CD4-positive, alpha-beta memory T cell (primary cell): ENCODE measurements at regions not wholly inside any gene's neighbourhood (a gene's known extent, or its start where the extent isn't known, plus 50 kb on each side); places are given as distances from the start of the nearest gene placed in this dataset.
"Not testable (repeated sequence)": the region's sequence is repeated elsewhere in the genome, so short reads cannot be mapped to it uniquely, and the experiment has no call there.

Experiments used
- CTCF ChIA-PET: fragments of 350-600 bp; sonication (Branson Sonifier 250); formaldehyde crosslinking; loops from one replicate; lab custom pipeline; 2021; ENCODE audit warnings: inconsistent platforms; ENCODE audit not compliant: partially characterized antibody; lab: Charles Lee
- POLR2A ChIA-PET: fragments of 350-600 bp; sonication (Branson Sonifier 250); formaldehyde crosslinking; loops from one replicate; lab custom pipeline; 2021; ENCODE audit not compliant: partially characterized antibody; lab: Charles Lee
- DNase-seq, 5 donors: peaks; one replicate each; pipeline versions ENCODE4 v3.0.0 to v3.0.0-alpha.2; 2020 to 2022; ENCODE audit warnings: mixed read lengths in 1 of 5
- H3K27ac ChIP-seq: one replicate; pipeline ENCODE4 v1.7.0; 2013; ENCODE audit warnings: low read depth, low read length
- H3K27me3 ChIP-seq: 2 replicates; pipeline ENCODE4 v1.7.0; 2013; ENCODE audit warnings: mild to moderate bottlenecking, low read length, moderate library complexity; ENCODE audit not compliant: insufficient read depth
- H3K36me3 ChIP-seq: 2 replicates; pipeline ENCODE4 v1.7.0; 2013; ENCODE audit warnings: mild to moderate bottlenecking, low read length, moderate library complexity; ENCODE audit not compliant: insufficient read depth
- H3K4me1 ChIP-seq: 2 replicates; pipeline ENCODE4 v1.7.0; 2013; ENCODE audit warnings: mild to moderate bottlenecking, low read length, moderate library complexity; ENCODE audit not compliant: insufficient read depth
- H3K4me3 ChIP-seq, 2 donors: one replicate each; pipeline ENCODE4 v1.7.0; 2013; ENCODE audit warnings: low read length in 2 of 2, mild to moderate bottlenecking in 1 of 2
- H3K9me3 ChIP-seq, 2 donors: one replicate each; pipeline ENCODE4 v1.7.0; 2013; ENCODE audit warnings: low read length in 2 of 2, control low read depth in 1 of 2; ENCODE audit not compliant: control insufficient read depth in 1 of 2
- H3K27ac Mint-ChIP-seq, 7 donors: one replicate each; pipeline ENCODE4 v1.8.0; 2020 to 2021; ENCODE audit warnings: mixed read lengths in 7 of 7, mild to moderate bottlenecking in 6 of 7, inconsistent platforms in 3 of 7, moderate library complexity in 3 of 7
- H3K27me3 Mint-ChIP-seq, 2 donors: one replicate each; pipeline ENCODE4 v1.8.0; 2020 to 2021; ENCODE audit warnings: mixed read lengths in 2 of 2
- H3K36me3 Mint-ChIP-seq, 2 donors: one replicate each; pipeline ENCODE4 v1.8.0; 2020 to 2021; ENCODE audit warnings: mixed read lengths in 2 of 2, inconsistent platforms in 1 of 2, mild to moderate bottlenecking in 1 of 2
- H3K4me1 Mint-ChIP-seq, 4 donors: one replicate each; pipeline ENCODE4 v1.8.0; 2020 to 2021; ENCODE audit warnings: mixed read lengths in 4 of 4, mild to moderate bottlenecking in 1 of 4
- H3K4me3 Mint-ChIP-seq, 8 donors: one replicate each; pipeline ENCODE4 v1.8.0; 2020 to 2021; ENCODE audit warnings: mixed read lengths in 8 of 8, mild to moderate bottlenecking in 7 of 8, moderate library complexity in 6 of 8, inconsistent platforms in 3 of 8
- H3K9me3 Mint-ChIP-seq, 8 donors: one replicate each; pipeline ENCODE4 v1.8.0; 2020 to 2021; ENCODE audit warnings: mixed read lengths in 8 of 8, mild to moderate bottlenecking in 5 of 8, inconsistent platforms in 3 of 8, moderate library complexity in 1 of 8
- intact Hi-C: fragments of 100-400 bp; cut with micrococcal nuclease; formaldehyde crosslinking; loops from one replicate; pipeline ENCODE4 v1.15.1; 2023

DNA sequence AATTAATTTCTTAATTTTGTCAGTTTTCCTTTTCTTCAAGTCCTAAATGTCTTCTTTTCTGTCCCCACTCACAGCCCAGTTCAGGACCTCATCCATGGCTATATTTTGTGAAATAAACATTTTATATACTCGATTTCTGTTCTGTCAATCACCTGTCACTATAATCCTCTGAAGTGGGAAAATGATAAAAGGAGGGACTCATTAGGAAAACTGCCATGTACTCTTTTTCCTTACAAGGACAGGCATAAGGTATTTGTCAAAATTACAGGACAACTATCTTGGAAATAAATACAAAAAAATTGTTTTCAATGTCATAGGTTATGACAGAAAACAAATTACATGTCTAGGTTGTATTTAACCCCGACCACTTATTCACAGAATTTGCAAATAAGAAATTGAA is 240.1 kb upstream of the CBLB start:
- no peaks in the 10 kb centered on the region for H3K9me3 ChIP-seq
- H3K27me3 Mint-ChIP-seq: no peaks in the 10 kb centered on the region
- peaks cover 8 to 14% (median 10%) of the 10 kb centered on the region in 4 donors for H3K4me1 Mint-ChIP-seq
- peak overlapping the region in 3 of 8 donors; percentile 1 to 16 (median 6) for H3K4me3 Mint-ChIP-seq
- CTCF ChIA-PET: no interaction called here
- H3K36me3 ChIP-seq: no peaks in the 10 kb centered on the region
- no peaks in the 10 kb centered on the region for H3K27me3 ChIP-seq
- intact Hi-C loops: no loop called here
- H3K9me3 Mint-ChIP-seq: no peaks in the 10 kb centered on the region
- POLR2A ChIA-PET: no interaction called here
- H3K27ac Mint-ChIP-seq: peak overlapping the region in 1 of 7 donors; percentile 65
- no peak overlapping the region for H3K4me3 ChIP-seq
- no peak overlapping the region for H3K27ac ChIP-seq
- H3K36me3 Mint-ChIP-seq: no peaks in the 10 kb centered on the region
- H3K4me1 ChIP-seq: peaks cover 14% of the 10 kb centered on the region
- DNase-seq: no peak

DNA sequence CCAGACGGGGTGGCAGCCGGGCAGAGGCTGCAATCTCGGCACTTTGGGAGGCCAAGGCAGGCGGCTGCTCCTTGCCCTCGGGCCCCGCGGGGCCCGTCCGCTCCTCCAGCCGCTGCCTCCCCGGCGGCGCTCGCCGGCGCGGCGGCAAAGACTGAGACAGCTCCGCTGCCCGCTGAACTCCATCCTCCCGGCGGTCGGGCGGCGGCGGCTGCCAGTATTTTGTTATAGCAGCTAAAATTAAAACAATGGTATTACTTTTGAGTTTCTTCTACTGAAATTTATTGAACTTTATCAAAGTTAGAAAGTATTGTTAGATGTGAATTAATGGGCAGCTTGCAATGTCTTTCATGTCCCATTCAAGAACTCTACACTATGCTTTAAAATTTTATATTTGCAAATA is 243.7 kb upstream of the CBLB start:
- H3K9me3 ChIP-seq, H3K36me3 Mint-ChIP-seq, DNase-seq, H3K9me3 Mint-ChIP-seq, H3K27ac Mint-ChIP-seq, CTCF ChIA-PET, H3K27me3 Mint-ChIP-seq, H3K4me3 ChIP-seq, intact Hi-C loops, H3K36me3 ChIP-seq, H3K4me3 Mint-ChIP-seq, POLR2A ChIA-PET, H3K27ac ChIP-seq, H3K27me3 ChIP-seq: not testable (repeated sequence)
- peaks cover 14% of the 10 kb centered on the region for H3K4me1 ChIP-seq
- peaks cover 8 to 14% (median 10%) of the 10 kb centered on the region in 4 donors for H3K4me1 Mint-ChIP-seq

DNA sequence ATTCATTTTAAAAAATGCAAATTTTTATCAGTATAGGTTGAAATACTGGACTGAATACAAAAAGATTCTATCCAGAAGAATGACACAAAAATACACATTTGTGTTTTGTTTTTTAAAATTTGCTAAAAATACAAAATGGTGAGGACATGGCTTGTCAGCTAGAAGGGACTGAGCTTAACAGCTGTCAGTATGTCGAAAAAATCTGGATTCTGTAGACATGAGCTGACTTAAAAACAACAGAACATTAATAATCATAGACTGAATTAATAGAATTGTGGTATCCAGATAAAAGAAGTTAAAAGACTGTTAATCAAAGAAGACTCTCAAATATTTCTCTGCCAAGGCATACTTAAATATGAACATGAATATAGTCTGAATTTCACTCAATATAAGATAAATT is 244.9 kb upstream of the CBLB start:
- Histone ChIP-seq H3K36me3 (no peaks in the 10 kb centered on the region), H3K27ac (no peak overlapping the region), H3K4me3 (no peak overlapping the region), H3K4me1 (peaks cover 10% of the 10 kb centered on the region), H3K9me3 (no peaks in the 10 kb centered on the region), H3K27me3 (no peaks in the 10 kb centered on the region)
- DNase-seq: no peak
- no peak overlapping the region for H3K4me3 Mint-ChIP-seq
- intact Hi-C loops: no loop called here
- CTCF ChIA-PET: no interaction called here
- POLR2A ChIA-PET: no interaction called here
- H3K27ac Mint-ChIP-seq: no peak overlapping the region
- no peaks in the 10 kb centered on the region for H3K36me3 Mint-ChIP-seq
- H3K4me1 Mint-ChIP-seq: peaks cover 8 to 11% (median 9%) of the 10 kb centered on the region in 4 donors
- peaks cover 0 to 2% (median 0%) of the 10 kb centered on the region in 8 donors for H3K9me3 Mint-ChIP-seq
- H3K27me3 Mint-ChIP-seq: no peaks in the 10 kb centered on the region

DNA sequence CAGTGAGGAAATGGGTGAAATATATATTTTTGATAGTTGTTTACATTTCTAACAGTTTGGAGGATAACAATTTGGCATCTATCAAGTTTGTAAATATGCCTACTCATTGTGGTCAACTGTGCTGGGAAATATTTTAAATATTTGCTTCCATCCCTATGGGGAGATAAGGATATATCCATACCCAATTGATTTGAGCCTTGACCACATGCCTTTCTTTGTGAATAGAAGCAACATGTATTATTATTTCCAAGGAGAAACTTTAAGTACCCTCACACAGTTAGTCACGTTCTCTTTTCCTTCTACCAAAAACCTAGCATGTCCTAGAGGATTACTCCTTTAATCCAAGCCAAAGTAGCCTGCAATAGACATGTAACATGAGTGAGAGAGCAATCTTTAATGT is 245.4 kb upstream of the CBLB start:
- Histone ChIP-seq H3K27ac (no peak overlapping the region), H3K9me3 (no peaks in the 10 kb centered on the region), H3K4me3 (no peak overlapping the region), H3K4me1 (peaks cover 6% of the 10 kb centered on the region), H3K36me3 (no peaks in the 10 kb centered on the region), H3K27me3 (no peaks in the 10 kb centered on the region)
- ChIA-PET CTCF (no interaction called here), POLR2A (no interaction called here)
- Mint-ChIP-seq H3K27me3 (no peaks in the 10 kb centered on the region), H3K9me3 (peaks cover 0 to 2% (median 0%) of the 10 kb centered on the region in 8 donors), H3K4me3 (no peak overlapping the region), H3K36me3 (no peaks in the 10 kb centered on the region), H3K4me1 (peaks cover 3 to 6% (median 5%) of the 10 kb centered on the region in 4 donors), H3K27ac (no peak overlapping the region)
- DNase-seq: no peak
- intact Hi-C loops: no loop called here

DNA sequence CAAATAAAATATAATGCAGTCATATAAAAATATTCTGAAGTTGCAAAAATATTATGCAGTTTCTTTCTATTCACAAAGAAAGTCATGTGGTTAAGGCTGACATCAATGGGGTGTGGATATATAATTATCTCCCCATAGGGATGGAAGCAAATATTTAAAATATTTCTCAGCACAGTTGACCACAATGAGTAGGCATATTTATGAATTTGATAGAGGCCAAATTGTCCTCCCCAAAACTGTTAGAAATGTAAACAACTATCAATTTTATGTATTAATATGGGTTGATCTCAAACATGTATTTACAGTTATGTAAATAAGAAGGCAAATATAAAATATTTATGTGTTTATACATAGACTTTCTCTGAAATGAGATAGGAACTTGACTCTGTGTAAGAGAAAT is 246.0 kb upstream of the CBLB start:
- Histone ChIP-seq H3K9me3 (no peaks in the 10 kb centered on the region), H3K27ac (no peak overlapping the region), H3K36me3 (no peaks in the 10 kb centered on the region), H3K4me3 (no peak overlapping the region), H3K27me3 (no peaks in the 10 kb centered on the region), H3K4me1 (no peaks in the 10 kb centered on the region)
- CTCF ChIA-PET: no interaction called here
- Mint-ChIP-seq H3K9me3 (peaks cover 0 to 2% (median 0%) of the 10 kb centered on the region in 8 donors), H3K27ac (no peak overlapping the region), H3K4me1 (peaks cover 0 to under 1% (median 0%) of the 10 kb centered on the region in 4 donors), H3K27me3 (no peaks in the 10 kb centered on the region), H3K4me3 (no peak overlapping the region), H3K36me3 (no peaks in the 10 kb centered on the region)
- intact Hi-C loops: no loop called here
- POLR2A ChIA-PET: no interaction called here
- DNase-seq: no peak

DNA sequence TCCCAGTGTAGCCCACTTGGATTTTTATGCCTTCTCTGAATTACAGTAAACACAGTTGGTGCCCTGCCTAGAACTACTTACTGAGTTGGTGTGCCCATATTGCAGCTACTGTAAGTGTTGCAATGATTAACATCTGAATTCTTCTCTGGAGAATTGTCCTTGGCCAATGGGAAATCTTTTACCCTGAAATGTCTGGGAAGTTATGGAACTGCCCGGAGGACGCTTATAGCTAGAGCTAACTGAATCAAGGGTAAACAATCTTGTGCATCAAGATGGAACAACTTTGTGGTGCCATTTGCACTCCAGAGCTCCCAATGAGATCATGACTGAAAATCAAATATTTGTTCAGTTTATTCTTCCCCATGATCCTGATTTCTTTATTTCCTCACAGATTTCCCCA is 246.7 kb upstream of the CBLB start:
- H3K27me3 ChIP-seq: no peaks in the 10 kb centered on the region
- H3K9me3 ChIP-seq: no peaks in the 10 kb centered on the region
- no peak overlapping the region for H3K27ac Mint-ChIP-seq
- H3K36me3 ChIP-seq: no peaks in the 10 kb centered on the region
- H3K4me3 ChIP-seq: no peak overlapping the region
- no peaks in the 10 kb centered on the region for H3K36me3 Mint-ChIP-seq
- no peak overlapping the region for H3K4me3 Mint-ChIP-seq
- POLR2A ChIA-PET: no interaction called here
- intact Hi-C loops: no loop called here
- CTCF ChIA-PET: no interaction called here
- H3K4me1 Mint-ChIP-seq: no peaks in the 10 kb centered on the region
- no peak overlapping the region for H3K27ac ChIP-seq
- H3K4me1 ChIP-seq: no peaks in the 10 kb centered on the region
- H3K9me3 Mint-ChIP-seq: peaks cover 0 to 2% (median 0%) of the 10 kb centered on the region in 8 donors
- DNase-seq: no peak
- no peaks in the 10 kb centered on the region for H3K27me3 Mint-ChIP-seq

DNA sequence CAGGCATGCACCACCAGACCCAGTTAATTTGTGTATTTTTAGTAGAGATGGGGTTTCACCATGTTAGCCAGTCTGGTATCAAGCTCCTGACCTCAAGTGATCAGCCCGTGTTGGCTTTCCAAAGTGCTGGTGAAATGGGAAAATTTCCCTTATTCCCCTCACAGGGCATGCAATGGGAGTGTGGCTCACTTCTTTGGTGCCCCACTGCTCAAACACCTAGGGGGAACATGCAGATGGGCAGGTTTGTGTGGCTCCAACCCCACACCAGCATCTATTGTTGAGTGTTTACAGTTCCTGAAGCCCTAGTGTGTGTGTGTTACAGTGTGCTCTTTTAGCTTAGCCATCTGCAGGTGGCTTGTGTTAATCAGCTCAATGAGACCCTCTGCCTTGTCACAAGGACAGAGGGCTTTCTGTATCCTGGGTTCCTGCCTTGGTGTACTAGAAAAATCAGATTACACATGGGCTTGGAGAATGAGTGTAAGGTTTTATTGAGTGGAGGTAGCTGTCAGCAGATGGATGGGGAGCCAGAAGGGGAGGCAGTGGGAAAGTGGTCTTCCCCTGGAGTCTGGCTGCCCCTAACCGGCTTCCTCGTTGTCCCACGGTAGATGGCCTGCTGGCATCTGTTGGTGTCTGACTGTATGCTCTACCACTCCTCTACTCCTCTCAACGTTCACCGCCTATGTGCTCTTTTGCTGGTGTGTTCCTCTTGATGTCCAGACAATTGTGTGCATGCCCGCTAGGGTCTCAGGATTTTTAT is 248.1 kb upstream of the CBLB start:
- H3K9me3 Mint-ChIP-seq: peaks cover 0 to 2% (median 0%) of the 10 kb centered on the region in 8 donors
- CTCF ChIA-PET: no interaction called here

More for the DNA sequence above, 248.1 kb upstream of the CBLB start:
- H3K27ac ChIP-seq: no peak overlapping the region
- Mint-ChIP-seq H3K4me1 (peaks cover 0 to 2% (median 0%) of the 10 kb centered on the region in 4 donors), H3K4me3 (no peak overlapping the region), H3K36me3 (no peaks in the 10 kb centered on the region), H3K27me3 (no peaks in the 10 kb centered on the region), H3K27ac (peak overlapping the region in 2 of 7 donors; percentile 30 to 36)
- no peaks in the 10 kb centered on the region for H3K27me3 ChIP-seq
- no peaks in the 10 kb centered on the region for H3K9me3 ChIP-seq
- no peak for DNase-seq
- no peaks in the 10 kb centered on the region for H3K36me3 ChIP-seq
- H3K4me3 ChIP-seq: no peak overlapping the region
- intact Hi-C loops: no loop called here
- no peaks in the 10 kb centered on the region for H3K4me1 ChIP-seq
- POLR2A ChIA-PET: no interaction called here
